Mucosa of descending colon (tissue), 3 donors: ENCODE measurements at regions not wholly inside any gene's neighbourhood (a gene's known extent, or its start where the extent isn't known, plus 50 kb on each side); places are given as distances from the start of the nearest gene placed in this dataset.

ENCODE experiments used
- ATAC-seq: fragments of 200-7000 bp; cut with Tn5 transposase; one replicate; pipeline ENCODE4 v1.9.1; 2020; ENCODE audit warnings: mild to moderate bottlenecking, moderate library complexity
- DNase-seq, 3 donors: peaks; one replicate each; pipeline ENCODE4 v3.0.0-alpha.2; 2020
- H3K36me3 ChIP-seq: fragments of 200-600 bp; one replicate; pipeline ENCODE4 v1.8.0; 2021; ENCODE audit warnings: low read depth, mild to moderate bottlenecking
- H3K4me1 ChIP-seq: fragments of 200-600 bp; one replicate; pipeline ENCODE4 v1.8.0; 2021; ENCODE audit warnings: low read depth, mild to moderate bottlenecking
- H3K4me3 ChIP-seq: fragments of 200-600 bp; one replicate; pipeline ENCODE4 v1.8.0; 2021; ENCODE audit warnings: mild to moderate bottlenecking
- H3K9me3 ChIP-seq: fragments of 200-600 bp; one replicate; pipeline ENCODE4 v1.8.0; 2021; ENCODE audit warnings: mild to moderate bottlenecking
- intact Hi-C, 2 donors: fragments of 100-400 bp; cut with DNase I in 1 of 2; cut with micrococcal nuclease in 1 of 2; formaldehyde crosslinking; loops; one replicate each; pipeline versions ENCODE4 v1.11.0 to v1.11.1; 2022; cut with DNase I, micrococcal nuclease
- TF ChIP-seq, protein P1 (sequence below): fragments of 200-600 bp; IDR thresholded peaks from one replicate; pipeline ENCODE4 v1.8.0; 2022; ENCODE audit warnings: antibody characterized with exemption, mild to moderate bottlenecking
- donor health status: DM: no; HTN: no; CAD: no; lungs with moderate emphysema.
- donor health status: DM: no; HTN: no; CAD: no.
- donor health status: DM: no; HTN: yes; CAD: no.

DNA sequence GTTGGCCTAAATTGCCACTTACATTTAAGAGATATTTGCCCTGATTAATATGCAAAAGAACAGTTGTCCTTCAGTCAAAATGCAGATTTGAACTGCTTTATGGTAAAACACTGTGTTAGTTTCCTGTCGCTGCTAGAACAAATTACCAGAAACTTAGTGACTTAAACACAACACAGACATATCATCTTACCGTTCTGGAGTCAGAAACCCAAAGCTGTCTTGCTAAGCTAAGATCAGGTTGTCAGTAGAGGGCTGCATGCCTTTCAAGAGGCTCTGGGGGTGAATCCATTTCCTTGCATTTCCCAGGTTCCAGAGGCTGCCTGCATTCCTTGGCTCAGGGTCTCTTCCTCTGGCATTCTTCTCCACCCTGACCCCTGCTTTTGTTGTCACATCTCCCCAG, 149.5 kb downstream of the FAM161A start:
- DNase-seq, result no peak
- TF ChIP-seq, protein P1, sequence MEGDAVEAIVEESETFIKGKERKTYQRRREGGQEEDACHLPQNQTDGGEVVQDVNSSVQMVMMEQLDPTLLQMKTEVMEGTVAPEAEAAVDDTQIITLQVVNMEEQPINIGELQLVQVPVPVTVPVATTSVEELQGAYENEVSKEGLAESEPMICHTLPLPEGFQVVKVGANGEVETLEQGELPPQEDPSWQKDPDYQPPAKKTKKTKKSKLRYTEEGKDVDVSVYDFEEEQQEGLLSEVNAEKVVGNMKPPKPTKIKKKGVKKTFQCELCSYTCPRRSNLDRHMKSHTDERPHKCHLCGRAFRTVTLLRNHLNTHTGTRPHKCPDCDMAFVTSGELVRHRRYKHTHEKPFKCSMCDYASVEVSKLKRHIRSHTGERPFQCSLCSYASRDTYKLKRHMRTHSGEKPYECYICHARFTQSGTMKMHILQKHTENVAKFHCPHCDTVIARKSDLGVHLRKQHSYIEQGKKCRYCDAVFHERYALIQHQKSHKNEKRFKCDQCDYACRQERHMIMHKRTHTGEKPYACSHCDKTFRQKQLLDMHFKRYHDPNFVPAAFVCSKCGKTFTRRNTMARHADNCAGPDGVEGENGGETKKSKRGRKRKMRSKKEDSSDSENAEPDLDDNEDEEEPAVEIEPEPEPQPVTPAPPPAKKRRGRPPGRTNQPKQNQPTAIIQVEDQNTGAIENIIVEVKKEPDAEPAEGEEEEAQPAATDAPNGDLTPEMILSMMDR, result no peak
- H3K4me3 ChIP-seq, result no peak overlapping the region
- intact Hi-C loops, result no loop called here
- no peaks in the 10 kb centered on the region for H3K9me3 ChIP-seq
- no peaks in the 10 kb centered on the region for H3K36me3 ChIP-seq
- ATAC-seq, result no peak
- no peaks in the 10 kb centered on the region for H3K4me1 ChIP-seq

DNA sequence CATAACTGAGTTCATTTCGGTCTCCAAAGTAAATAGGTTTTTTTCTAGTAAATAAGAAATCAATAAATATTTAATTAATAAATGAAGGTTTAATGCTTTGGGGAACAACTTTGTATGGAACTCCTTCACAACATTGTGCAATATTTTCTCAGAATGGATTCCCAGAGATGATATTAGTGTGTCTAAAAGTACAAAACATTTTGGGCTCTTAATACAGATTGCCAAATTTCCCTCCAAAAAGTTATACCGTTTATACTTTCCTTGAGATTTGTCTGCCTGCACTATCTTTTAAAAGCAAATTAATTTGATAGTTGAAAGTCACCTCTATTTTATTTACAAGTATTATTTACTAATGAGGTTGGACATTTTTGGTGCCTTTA, 151.8 kb downstream of the FAM161A start:
- no peak for ATAC-seq
- H3K4me3 ChIP-seq, result no peak overlapping the region
- no peaks in the 10 kb centered on the region for H3K4me1 ChIP-seq
- no peak for DNase-seq
- H3K9me3 ChIP-seq, result no peaks in the 10 kb centered on the region
- intact Hi-C loops, result no loop called here
- H3K36me3 ChIP-seq, result no peaks in the 10 kb centered on the region
- TF ChIP-seq, protein P1, result no peak

DNA sequence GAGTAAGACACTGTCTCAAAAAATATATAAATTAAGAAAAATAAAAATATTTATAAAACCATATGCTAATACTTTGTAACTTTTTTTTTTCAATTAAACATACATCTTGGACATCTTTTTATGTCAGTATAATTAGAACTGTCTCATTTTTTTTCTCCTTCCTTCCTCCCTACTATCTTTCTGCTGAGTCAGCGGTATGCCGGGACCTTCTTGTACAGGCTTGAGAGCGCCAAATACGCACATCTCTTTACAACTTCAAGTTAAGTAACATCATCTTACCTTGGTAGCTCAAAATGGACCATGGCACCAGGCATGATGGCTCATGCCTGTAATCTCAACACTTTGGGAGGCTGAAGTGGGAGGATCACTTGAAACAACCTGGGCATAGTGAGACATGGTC, 153.4 kb downstream of the FAM161A start:
- H3K9me3 ChIP-seq, result no peaks in the 10 kb centered on the region
- no peak overlapping the region for H3K4me3 ChIP-seq
- H3K4me1 ChIP-seq, result no peaks in the 10 kb centered on the region
- H3K36me3 ChIP-seq, result no peaks in the 10 kb centered on the region
- intact Hi-C loops, result no loop called here
- no peak for DNase-seq
- no peak for ATAC-seq
- TF ChIP-seq, protein P1, result no peak

DNA sequence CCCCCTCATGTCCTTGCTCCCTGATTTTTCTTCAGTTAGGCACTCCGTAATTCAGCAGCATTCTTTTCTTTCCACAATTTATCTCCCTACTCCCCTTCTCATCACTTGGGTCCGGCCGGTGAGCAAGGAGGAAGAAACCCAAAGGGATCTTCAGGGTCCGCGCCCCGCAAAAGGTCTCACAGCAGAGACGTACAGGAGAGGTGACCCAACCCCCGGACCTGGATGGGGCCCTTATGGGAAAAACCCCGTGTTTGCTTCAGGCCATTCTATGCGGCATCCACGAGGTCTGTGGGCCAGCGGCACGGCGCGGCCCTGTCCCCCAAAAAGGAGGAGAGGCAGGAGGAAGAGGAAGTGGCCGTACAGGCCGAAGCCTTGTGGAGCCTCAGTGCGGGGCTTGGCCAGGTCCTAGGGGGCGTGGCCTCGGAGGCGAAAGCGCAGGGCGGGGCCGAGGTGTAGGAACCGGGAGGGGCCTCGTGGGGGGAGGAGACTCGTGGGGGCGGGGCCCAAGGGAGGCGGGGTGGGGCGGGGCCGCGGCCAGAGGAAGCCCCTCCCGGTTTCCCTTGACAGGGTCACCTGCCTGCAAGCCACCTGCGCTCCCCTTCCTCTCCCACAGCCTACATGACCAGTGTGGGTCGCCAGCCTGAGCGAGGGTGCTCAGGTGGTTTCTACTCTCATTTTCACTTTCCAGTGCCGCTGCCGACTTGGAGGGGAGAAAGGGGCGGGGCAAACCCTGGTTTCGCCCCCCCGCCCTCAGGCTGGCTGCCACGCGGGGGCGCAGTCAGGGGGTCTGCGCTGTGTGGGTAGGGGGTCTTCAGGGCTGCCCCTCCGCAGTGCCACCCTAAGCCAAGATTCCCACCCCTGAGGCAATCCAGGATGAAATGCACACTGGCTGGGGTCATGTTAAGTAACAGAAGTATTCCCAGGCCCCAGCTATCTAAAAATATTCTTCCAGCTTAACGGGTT, 156.4 kb upstream of the XPO1 start:
- Histone ChIP-seq H3K4me3 (peak overlapping the region; percentile 60), H3K4me1 (no peaks in the 10 kb centered on the region), H3K9me3 (no peaks in the 10 kb centered on the region), H3K36me3 (no peaks in the 10 kb centered on the region)
- peak; percentile 97 to 98 (median 98) for DNase-seq
- peak; percentile 100 for ATAC-seq
- TF ChIP-seq, protein P1, result peak; percentile 11
- intact Hi-C loops, result no loop called here

DNA sequence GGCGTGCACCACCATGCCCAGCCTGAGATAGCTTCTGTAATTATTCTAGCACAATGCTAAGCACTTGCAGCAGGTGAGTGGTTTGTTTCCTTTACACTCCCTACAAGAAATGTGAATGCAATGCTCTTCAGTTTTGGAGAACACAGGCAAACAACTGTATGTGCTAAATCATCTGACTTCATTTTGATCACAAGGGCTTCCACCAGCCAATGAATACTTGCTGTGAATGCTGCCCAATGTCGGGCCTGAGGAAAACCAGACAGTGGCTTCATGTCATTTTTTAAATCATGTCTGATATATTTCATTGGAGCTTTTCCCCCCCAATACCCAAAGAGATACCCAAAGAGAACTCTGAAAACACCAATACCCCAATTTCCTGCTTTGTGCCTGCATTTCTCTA, 155.6 kb upstream of the XPO1 start:
- intact Hi-C loops, result no loop called here

More for the DNA sequence above, 155.6 kb upstream of the XPO1 start:
- Histone ChIP-seq H3K4me3 (no peak overlapping the region), H3K4me1 (no peaks in the 10 kb centered on the region), H3K9me3 (no peaks in the 10 kb centered on the region), H3K36me3 (no peaks in the 10 kb centered on the region)
- DNase-seq (no peak), ATAC-seq (no peak)
- TF ChIP-seq, protein P1, result no peak
